ENCODE measurements at regions not wholly inside any gene's neighbourhood (a gene's known extent, or its start where the extent isn't known, plus 50 kb on each side); places are given as distances from the start of the nearest gene placed in this dataset.

DNA sequence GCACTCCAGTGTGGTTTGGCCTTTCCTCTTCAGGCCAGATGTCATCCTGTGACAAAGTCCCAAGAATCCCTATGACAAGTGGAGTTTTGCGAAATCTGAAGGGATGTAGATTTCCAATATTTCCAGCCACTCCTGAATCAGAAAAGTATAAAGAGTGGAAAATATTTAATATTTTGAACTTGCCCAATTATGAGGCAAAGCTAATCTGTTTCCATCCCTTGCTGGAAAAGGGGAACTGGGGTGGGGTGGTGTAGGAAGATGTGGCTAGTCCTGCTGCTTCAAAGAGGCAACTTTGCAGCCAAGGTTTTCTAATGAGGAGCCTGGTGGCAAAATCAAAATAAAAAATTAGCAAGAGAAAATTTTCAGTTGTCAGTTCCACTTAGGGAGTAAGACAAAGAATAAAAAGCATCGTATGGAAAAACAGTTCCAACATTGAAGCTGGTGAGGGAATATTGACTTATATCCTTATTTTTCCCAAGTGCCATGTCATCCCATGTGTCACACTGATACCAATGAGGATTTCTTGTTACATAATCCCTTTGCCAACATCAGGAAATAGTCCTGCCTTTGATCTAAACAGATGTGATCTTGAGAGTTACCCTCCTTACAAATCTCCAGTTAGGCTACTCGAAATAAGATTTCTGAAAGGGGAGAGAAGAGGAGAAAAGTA, 480.0 kb upstream of the JARID2 start:
- DNase-seq (ENCODE audit: low read depth), result no peak
- no peak for TF ChIP-seq CTCF (IDR thresholded peaks at IDR 0.05; ENCODE audit: control insufficient read depth, insufficient read depth, low read depth, low read length, missing control alignments)
- H3K4me3 ChIP-seq (ENCODE audit: control insufficient read depth, low read depth, low read length), result no peak overlapping the region

DNA sequence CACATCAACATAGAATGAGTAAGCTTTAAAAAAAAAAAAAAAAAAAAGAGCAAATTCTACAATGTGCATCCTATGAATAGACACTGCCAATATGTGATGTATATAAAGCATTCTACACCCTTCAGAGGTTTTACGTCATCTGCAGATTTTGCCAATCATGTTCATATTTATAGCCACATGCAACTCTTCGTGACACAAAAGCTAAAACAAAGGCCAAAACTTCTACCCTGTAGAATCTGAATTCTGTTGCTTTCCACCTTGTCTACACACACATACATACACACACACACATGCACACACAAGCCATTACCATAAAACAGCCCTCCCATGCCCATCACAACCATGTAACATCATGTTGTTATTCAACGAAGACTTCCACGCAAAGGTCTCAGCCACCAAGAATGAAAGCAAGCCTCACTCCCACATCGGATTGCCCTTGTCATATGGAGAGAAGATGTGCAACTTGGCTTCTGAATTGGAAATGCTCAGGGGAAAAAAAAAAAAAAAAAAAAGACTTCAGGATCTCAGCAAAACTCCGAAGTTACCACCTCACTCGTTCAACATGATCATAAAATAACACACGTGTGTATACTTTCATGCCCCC, 479.4 kb upstream of the JARID2 start:
- no peak for TF ChIP-seq CTCF (IDR thresholded peaks at IDR 0.05; ENCODE audit: control insufficient read depth, insufficient read depth, low read depth, low read length, missing control alignments)
- no peak for DNase-seq (ENCODE audit: low read depth)

DNA sequence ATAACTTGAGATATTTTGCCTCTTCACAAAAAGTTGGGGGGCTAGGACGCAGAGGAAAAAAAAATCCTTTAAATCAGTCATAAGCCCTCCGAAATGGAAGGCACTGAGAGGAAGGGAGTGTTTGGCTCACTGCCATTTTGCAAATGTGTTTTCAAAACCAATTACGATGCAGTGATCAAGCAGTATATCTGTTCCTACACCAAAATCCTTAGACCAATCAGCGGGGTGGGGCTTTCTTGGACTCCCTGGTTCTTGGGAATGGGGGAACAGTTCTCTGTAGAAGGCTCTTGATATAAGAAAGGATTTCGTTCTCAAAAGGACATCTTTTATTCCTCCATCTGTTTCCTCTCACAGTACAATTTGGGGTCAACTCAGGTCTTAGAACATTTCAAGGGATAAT, 478.6 kb upstream of the JARID2 start:
- no peak for TF ChIP-seq CTCF (IDR thresholded peaks at IDR 0.05; ENCODE audit: control insufficient read depth, insufficient read depth, low read depth, low read length, missing control alignments)
- no peak for DNase-seq (ENCODE audit: low read depth)
- no peak overlapping the region for H3K4me3 ChIP-seq (ENCODE audit: control insufficient read depth, low read depth, low read length)

More for the DNA sequence above, 479.4 kb upstream of the JARID2 start:
- no peak overlapping the region for H3K4me3 ChIP-seq (ENCODE audit: control insufficient read depth, low read depth, low read length)

DNA sequence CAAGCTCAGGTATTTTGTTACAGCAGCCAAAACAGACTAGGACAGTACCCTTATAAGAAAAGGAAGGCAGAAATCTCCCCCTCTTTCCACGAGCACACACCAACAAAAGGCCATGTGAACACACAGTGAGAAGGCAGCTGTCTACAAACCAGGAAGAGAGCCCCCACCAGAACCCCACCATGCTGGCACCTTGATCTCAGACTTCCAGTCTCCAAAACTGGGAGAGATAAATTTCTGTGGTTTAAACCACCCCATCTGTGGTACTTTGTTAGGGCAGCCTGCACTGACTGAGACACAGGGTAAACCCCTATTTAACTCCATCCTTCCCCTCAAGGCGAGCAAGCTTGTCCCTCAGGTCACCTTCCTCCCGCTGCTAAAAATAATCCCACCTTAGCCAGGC, 475.8 kb upstream of the JARID2 start:
- DNase-seq (ENCODE audit: low read depth), result no peak
- TF ChIP-seq CTCF (IDR thresholded peaks at IDR 0.05; ENCODE audit: control insufficient read depth, insufficient read depth, low read depth, low read length, missing control alignments), result no peak
- H3K4me3 ChIP-seq (ENCODE audit: control insufficient read depth, low read depth, low read length), result no peak overlapping the region

GRCh38 chr6:14770572-14770971, 475.3 kb upstream of the JARID2 start:
- DNase-seq (ENCODE audit: low read depth), result no peak
- TF ChIP-seq CTCF (IDR thresholded peaks at IDR 0.05; ENCODE audit: control insufficient read depth, insufficient read depth, low read depth, low read length, missing control alignments), result no peak
- no peak overlapping the region for H3K4me3 ChIP-seq (ENCODE audit: control insufficient read depth, low read depth, low read length)

DNA sequence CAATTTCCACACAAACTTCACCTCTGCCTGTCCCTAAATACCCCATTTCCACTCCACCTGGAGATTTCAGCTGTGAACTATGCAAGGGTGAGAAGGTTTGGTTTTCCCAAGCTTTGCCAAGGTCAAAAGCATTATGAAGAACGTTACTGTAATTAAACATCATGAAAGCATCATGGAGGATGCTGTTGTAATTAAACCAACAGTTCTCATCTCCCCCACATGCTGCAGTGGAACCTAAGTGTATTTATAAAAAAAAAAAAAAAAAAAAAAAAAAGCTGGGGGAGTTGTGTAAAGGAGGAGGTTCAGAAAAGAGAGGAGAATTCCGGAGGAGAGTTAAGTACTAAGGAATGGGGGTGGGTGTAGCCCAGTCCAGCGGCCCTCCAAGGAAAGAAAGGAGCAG, 474.9 kb upstream of the JARID2 start:
- TF ChIP-seq CTCF (IDR thresholded peaks at IDR 0.05; ENCODE audit: control insufficient read depth, insufficient read depth, low read depth, low read length, missing control alignments), result no peak
- H3K4me3 ChIP-seq (ENCODE audit: control insufficient read depth, low read depth, low read length), result no peak overlapping the region
- no peak for DNase-seq (ENCODE audit: low read depth)
